ENCODE measurements at regions not wholly inside any gene's neighbourhood (a gene's known extent, or its start where the extent isn't known, plus 50 kb on each side); places are given as distances from the start of the nearest gene placed in this dataset.
A peak's percentile ranks its signal among the peaks of the same experiment; 100 is the strongest.

DNA sequence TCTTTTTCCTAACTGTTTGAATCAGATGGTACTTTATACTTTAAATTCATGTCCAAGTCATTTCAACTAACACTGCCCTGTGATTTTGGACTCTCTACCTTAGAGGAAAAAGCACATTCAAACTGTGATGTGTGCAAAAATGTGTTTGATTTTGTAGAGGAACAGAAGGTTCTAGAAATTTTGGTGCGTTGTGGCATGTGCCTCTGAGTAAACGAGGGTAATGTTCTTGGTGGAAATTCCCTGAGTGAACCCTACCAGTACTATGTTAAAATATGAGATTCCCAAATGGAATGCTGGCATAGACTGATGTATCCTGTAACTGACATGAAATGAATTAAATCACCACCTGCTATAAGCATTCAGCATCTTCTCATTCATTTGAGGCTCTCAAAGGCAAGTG, 901.9 kb upstream of the KLHL29 start:
- Histone ChIP-seq H3K18ac (ENCODE audit: low read length) (no peak overlapping the region), H3K14ac (ENCODE audit: low read length) (no peak overlapping the region), H2BK15ac (ENCODE audit: low read length) (no peak overlapping the region), H3K9me3 (replicated peaks in 1 of 2; ENCODE audit: control insufficient read depth in 2 of 2, insufficient read depth in 1 of 2, low read depth in 1 of 2, low read length in 2 of 2) (no peaks in the 10 kb centered on the region), H2BK5ac (ENCODE audit: low read length) (no peak overlapping the region), H3K79me1 (ENCODE audit: low read depth, low read length) (no peaks in the 10 kb centered on the region), H3K4me1 (ENCODE audit: control insufficient read depth in 2 of 2, insufficient read depth in 1 of 2, low read depth in 1 of 2, low read length in 2 of 2) (peaks cover 0 to 7% of the 10 kb centered on the region in 2 donors), H2AFZ (ENCODE audit: low read length) (no peak overlapping the region), H3K4me2 (ENCODE audit: insufficient read depth, low read length, poor library complexity, severe bottlenecking) (no peak overlapping the region), H2BK120ac (ENCODE audit: low read depth, low read length) (no peak overlapping the region), H3K4ac (ENCODE audit: low read length) (no peak overlapping the region), H3K4me3 (ENCODE audit: low read length in 2 of 2) (no peak overlapping the region), H2AK5ac (ENCODE audit: low read depth, low read length) (no peak overlapping the region), H2BK12ac (ENCODE audit: low read length) (no peak overlapping the region), H4K91ac (ENCODE audit: low read depth, low read length, poor library complexity) (no peak overlapping the region), H3K9ac (ENCODE audit: low read depth, low read length, poor library complexity) (no peak overlapping the region), H3K27me3 (ENCODE audit: control insufficient read depth in 3 of 3, insufficient read depth in 3 of 3, low read depth in 1 of 3, low read length in 3 of 3) (no peaks in the 10 kb centered on the region), H3K36me3 (replicated peaks in 1 of 2; ENCODE audit: control insufficient read depth in 2 of 2, insufficient read depth in 2 of 2, low read length in 2 of 2) (no peaks in the 10 kb centered on the region), H3K23ac (ENCODE audit: low read depth, low read length, poor library complexity) (no peak overlapping the region), H4K8ac (ENCODE audit: low read depth, low read length) (no peak overlapping the region), H3K27ac (replicated peaks; ENCODE audit: low read length) (no peak overlapping the region)
- WGBS, 2 donors (ENCODE audit: extremely low coverage in 2 of 2, insufficient read length in 2 of 2, insufficient replicate concordance in 1 of 2) = no CpG with 5 or more reads among the region's 2 CpGs
- no peak for DNase-seq (ENCODE audit: low spot score)

DNA sequence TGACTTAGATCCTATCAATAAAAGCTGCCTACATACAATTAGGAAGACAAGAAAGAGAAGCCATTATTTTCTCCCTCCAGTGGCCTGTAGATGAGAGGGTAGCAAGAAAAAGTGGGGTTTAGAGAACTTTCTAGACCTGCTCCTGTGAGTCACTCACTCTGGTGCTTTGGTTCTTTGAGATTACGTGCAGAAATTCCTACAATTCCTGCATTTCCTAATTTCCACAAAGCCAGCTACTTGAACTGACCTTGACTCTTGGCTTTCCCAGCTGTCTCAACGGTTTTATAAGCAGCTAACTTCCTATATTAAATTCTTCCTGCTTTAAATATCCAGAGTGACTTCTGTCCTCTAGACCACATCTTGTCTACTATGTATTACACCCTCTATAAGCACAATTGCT, 899.5 kb upstream of the KLHL29 start:
- peaks cover 0 to 7% of the 10 kb centered on the region in 2 donors for H3K4me1 ChIP-seq (ENCODE audit: control insufficient read depth in 2 of 2, insufficient read depth in 1 of 2, low read depth in 1 of 2, low read length in 2 of 2)
- no peaks in the 10 kb centered on the region for H3K9me3 ChIP-seq (replicated peaks in 1 of 2; ENCODE audit: control insufficient read depth in 2 of 2, insufficient read depth in 1 of 2, low read depth in 1 of 2, low read length in 2 of 2)
- no peak overlapping the region for H3K27ac ChIP-seq (replicated peaks; ENCODE audit: low read length)
- no peak overlapping the region for H4K8ac ChIP-seq (ENCODE audit: low read depth, low read length)
- H2AFZ ChIP-seq (ENCODE audit: low read length) = no peak overlapping the region
- H4K91ac ChIP-seq (ENCODE audit: low read depth, low read length, poor library complexity) = no peak overlapping the region
- H2BK5ac ChIP-seq (ENCODE audit: low read length) = no peak overlapping the region
- no peak for DNase-seq (ENCODE audit: low spot score)
- no peak overlapping the region for H2BK12ac ChIP-seq (ENCODE audit: low read length)
- no peak overlapping the region for H3K4me2 ChIP-seq (ENCODE audit: insufficient read depth, low read length, poor library complexity, severe bottlenecking)
- H3K18ac ChIP-seq (ENCODE audit: low read length) = no peak overlapping the region
- no peak overlapping the region for H3K4ac ChIP-seq (ENCODE audit: low read length)
- no peak overlapping the region for H2BK120ac ChIP-seq (ENCODE audit: low read depth, low read length)
- no peak overlapping the region for H2AK5ac ChIP-seq (ENCODE audit: low read depth, low read length)
- H3K27me3 ChIP-seq (ENCODE audit: control insufficient read depth in 3 of 3, insufficient read depth in 3 of 3, low read depth in 1 of 3, low read length in 3 of 3) = no peaks in the 10 kb centered on the region
- H3K4me3 ChIP-seq (ENCODE audit: low read length in 2 of 2) = no peak overlapping the region
- H3K23ac ChIP-seq (ENCODE audit: low read depth, low read length, poor library complexity) = no peak overlapping the region
- H2BK15ac ChIP-seq (ENCODE audit: low read length) = no peak overlapping the region
- H3K9ac ChIP-seq (ENCODE audit: low read depth, low read length, poor library complexity) = no peak overlapping the region
- H3K79me1 ChIP-seq (ENCODE audit: low read depth, low read length) = no peaks in the 10 kb centered on the region
- no peak overlapping the region for H3K14ac ChIP-seq (ENCODE audit: low read length)
- H3K36me3 ChIP-seq (replicated peaks in 1 of 2; ENCODE audit: control insufficient read depth in 2 of 2, insufficient read depth in 2 of 2, low read length in 2 of 2) = no peaks in the 10 kb centered on the region
- WGBS, 2 donors (ENCODE audit: extremely low coverage in 2 of 2, insufficient read length in 2 of 2, insufficient replicate concordance in 1 of 2) = no CpG with 5 or more reads among the region's 2 CpGs

DNA sequence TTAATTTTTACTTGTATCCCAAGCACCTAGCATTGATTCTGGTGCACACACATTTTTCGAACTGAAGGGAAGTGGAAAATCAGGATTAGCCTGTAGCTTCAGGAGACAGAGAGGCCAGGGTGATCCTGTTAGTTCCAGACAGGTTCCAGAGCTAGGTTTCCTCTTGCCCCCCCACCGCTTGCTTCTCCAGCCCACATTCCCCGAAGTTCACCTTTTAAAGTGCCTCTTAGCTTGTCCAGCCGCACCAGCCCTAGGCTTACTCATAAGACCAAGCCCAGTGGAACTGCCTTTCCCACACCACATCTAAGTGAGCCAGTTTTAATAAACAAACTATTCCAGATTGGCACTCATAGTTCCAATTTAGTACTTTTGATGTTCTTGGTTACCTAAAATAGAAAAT, 898.6 kb upstream of the KLHL29 start:
- Histone ChIP-seq H3K4me1 (ENCODE audit: control insufficient read depth in 2 of 2, insufficient read depth in 1 of 2, low read depth in 1 of 2, low read length in 2 of 2) (peaks cover 0 to 7% of the 10 kb centered on the region in 2 donors), H2AK5ac (ENCODE audit: low read depth, low read length) (no peak overlapping the region), H3K36me3 (replicated peaks in 1 of 2; ENCODE audit: control insufficient read depth in 2 of 2, insufficient read depth in 2 of 2, low read length in 2 of 2) (no peaks in the 10 kb centered on the region), H3K18ac (ENCODE audit: low read length) (peak overlapping the region; percentile 5), H2BK15ac (ENCODE audit: low read length) (no peak overlapping the region), H3K9me3 (replicated peaks in 1 of 2; ENCODE audit: control insufficient read depth in 2 of 2, insufficient read depth in 1 of 2, low read depth in 1 of 2, low read length in 2 of 2) (no peaks in the 10 kb centered on the region), H3K79me1 (ENCODE audit: low read depth, low read length) (no peaks in the 10 kb centered on the region), H4K91ac (ENCODE audit: low read depth, low read length, poor library complexity) (no peak overlapping the region), H3K27me3 (ENCODE audit: control insufficient read depth in 3 of 3, insufficient read depth in 3 of 3, low read depth in 1 of 3, low read length in 3 of 3) (no peaks in the 10 kb centered on the region), H3K23ac (ENCODE audit: low read depth, low read length, poor library complexity) (no peak overlapping the region), H3K4me2 (ENCODE audit: insufficient read depth, low read length, poor library complexity, severe bottlenecking) (no peak overlapping the region), H2BK5ac (ENCODE audit: low read length) (no peak overlapping the region), H2BK12ac (ENCODE audit: low read length) (no peak overlapping the region), H3K4ac (ENCODE audit: low read length) (no peak overlapping the region), H3K9ac (ENCODE audit: low read depth, low read length, poor library complexity) (no peak overlapping the region), H4K8ac (ENCODE audit: low read depth, low read length) (no peak overlapping the region), H3K14ac (ENCODE audit: low read length) (no peak overlapping the region), H2AFZ (ENCODE audit: low read length) (no peak overlapping the region), H3K4me3 (ENCODE audit: low read length in 2 of 2) (no peak overlapping the region), H3K27ac (replicated peaks; ENCODE audit: low read length) (no peak overlapping the region), H2BK120ac (ENCODE audit: low read depth, low read length) (no peak overlapping the region)
- WGBS, 2 donors (ENCODE audit: extremely low coverage in 2 of 2, insufficient read length in 2 of 2, insufficient replicate concordance in 1 of 2) = no CpG with 5 or more reads among the region's 4 CpGs
- DNase-seq (ENCODE audit: low spot score) = no peak

DNA sequence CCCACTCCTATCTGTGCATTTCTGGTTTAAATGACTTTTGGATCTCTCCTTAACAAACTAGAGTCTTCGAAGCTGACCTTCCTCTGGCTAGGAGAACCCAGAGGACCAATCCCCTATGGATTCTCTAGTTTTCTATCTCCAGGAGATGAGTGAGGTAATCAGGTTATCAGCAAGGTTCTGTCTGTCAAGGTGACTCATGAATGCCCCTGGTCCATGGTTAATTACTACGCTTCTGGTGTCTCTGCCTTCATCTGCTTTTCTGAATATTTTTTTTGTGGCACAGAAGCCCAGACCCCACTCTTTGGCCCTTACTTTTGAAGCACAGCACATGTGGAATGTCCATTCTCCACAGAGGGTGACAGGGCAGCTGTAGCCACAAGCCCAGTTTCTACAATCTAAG, 897.9 kb upstream of the KLHL29 start:
- peak overlapping the region; percentile 66 for H3K27ac ChIP-seq (replicated peaks; ENCODE audit: low read length)

More for the DNA sequence above, 897.9 kb upstream of the KLHL29 start:
- H3K36me3 ChIP-seq (replicated peaks in 1 of 2; ENCODE audit: control insufficient read depth in 2 of 2, insufficient read depth in 2 of 2, low read length in 2 of 2) = peaks cover 0 to 1% of the 10 kb centered on the region in 2 donors
- H3K14ac ChIP-seq (ENCODE audit: low read length) = no peak overlapping the region
- no peak overlapping the region for H3K23ac ChIP-seq (ENCODE audit: low read depth, low read length, poor library complexity)
- no peak overlapping the region for H2AFZ ChIP-seq (ENCODE audit: low read length)
- H3K18ac ChIP-seq (ENCODE audit: low read length) = no peak overlapping the region
- H2BK15ac ChIP-seq (ENCODE audit: low read length) = no peak overlapping the region
- H3K27me3 ChIP-seq (ENCODE audit: control insufficient read depth in 3 of 3, insufficient read depth in 3 of 3, low read depth in 1 of 3, low read length in 3 of 3) = no peaks in the 10 kb centered on the region
- no peak overlapping the region for H3K4me3 ChIP-seq (ENCODE audit: low read length in 2 of 2)
- H2BK120ac ChIP-seq (ENCODE audit: low read depth, low read length) = no peak overlapping the region
- DNase-seq (ENCODE audit: low spot score) = peak; percentile 11
- no peak overlapping the region for H4K8ac ChIP-seq (ENCODE audit: low read depth, low read length)
- H3K9ac ChIP-seq (ENCODE audit: low read depth, low read length, poor library complexity) = no peak overlapping the region
- no peaks in the 10 kb centered on the region for H3K79me1 ChIP-seq (ENCODE audit: low read depth, low read length)
- H2AK5ac ChIP-seq (ENCODE audit: low read depth, low read length) = no peak overlapping the region
- H4K91ac ChIP-seq (ENCODE audit: low read depth, low read length, poor library complexity) = no peak overlapping the region
- no CpG with 5 or more reads among the region's 2 CpGs for WGBS, 2 donors (ENCODE audit: extremely low coverage in 2 of 2, insufficient read length in 2 of 2, insufficient replicate concordance in 1 of 2)
- no peak overlapping the region for H2BK12ac ChIP-seq (ENCODE audit: low read length)
- no peaks in the 10 kb centered on the region for H3K9me3 ChIP-seq (replicated peaks in 1 of 2; ENCODE audit: control insufficient read depth in 2 of 2, insufficient read depth in 1 of 2, low read depth in 1 of 2, low read length in 2 of 2)
- peaks cover 0 to 7% of the 10 kb centered on the region in 2 donors for H3K4me1 ChIP-seq (ENCODE audit: control insufficient read depth in 2 of 2, insufficient read depth in 1 of 2, low read depth in 1 of 2, low read length in 2 of 2)
- no peak overlapping the region for H3K4ac ChIP-seq (ENCODE audit: low read length)
- no peak overlapping the region for H2BK5ac ChIP-seq (ENCODE audit: low read length)
- no peak overlapping the region for H3K4me2 ChIP-seq (ENCODE audit: insufficient read depth, low read length, poor library complexity, severe bottlenecking)
